ENCODE measurements at regions not wholly inside any gene's neighbourhood (a gene's known extent, or its start where the extent isn't known, plus 50 kb on each side); places are given as distances from the start of the nearest gene placed in this dataset.

GRCh38 chr7:93736668-93737369, 153.7 kb downstream of the TFPI2 start:
- in situ Hi-C loops (cut with MboI; ENCODE audit: low sequenced_read_pairs, unreplicated experiment): no loop called here
- TF ChIP-seq, protein P1, sequence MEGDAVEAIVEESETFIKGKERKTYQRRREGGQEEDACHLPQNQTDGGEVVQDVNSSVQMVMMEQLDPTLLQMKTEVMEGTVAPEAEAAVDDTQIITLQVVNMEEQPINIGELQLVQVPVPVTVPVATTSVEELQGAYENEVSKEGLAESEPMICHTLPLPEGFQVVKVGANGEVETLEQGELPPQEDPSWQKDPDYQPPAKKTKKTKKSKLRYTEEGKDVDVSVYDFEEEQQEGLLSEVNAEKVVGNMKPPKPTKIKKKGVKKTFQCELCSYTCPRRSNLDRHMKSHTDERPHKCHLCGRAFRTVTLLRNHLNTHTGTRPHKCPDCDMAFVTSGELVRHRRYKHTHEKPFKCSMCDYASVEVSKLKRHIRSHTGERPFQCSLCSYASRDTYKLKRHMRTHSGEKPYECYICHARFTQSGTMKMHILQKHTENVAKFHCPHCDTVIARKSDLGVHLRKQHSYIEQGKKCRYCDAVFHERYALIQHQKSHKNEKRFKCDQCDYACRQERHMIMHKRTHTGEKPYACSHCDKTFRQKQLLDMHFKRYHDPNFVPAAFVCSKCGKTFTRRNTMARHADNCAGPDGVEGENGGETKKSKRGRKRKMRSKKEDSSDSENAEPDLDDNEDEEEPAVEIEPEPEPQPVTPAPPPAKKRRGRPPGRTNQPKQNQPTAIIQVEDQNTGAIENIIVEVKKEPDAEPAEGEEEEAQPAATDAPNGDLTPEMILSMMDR (IDR thresholded peaks at IDR 0.05; ENCODE audit: borderline replicate concordance, control extremely low read depth, extremely low read depth, insufficient read depth, missing control alignments): no peak
- DNase-seq (ENCODE audit: low spot score): no peak

- in situ Hi-C loops (cut with MboI; ENCODE audit: low sequenced_read_pairs, unreplicated experiment): no loop called here
- TF ChIP-seq, protein P1 (IDR thresholded peaks at IDR 0.05; ENCODE audit: borderline replicate concordance, control extremely low read depth, extremely low read depth, insufficient read depth, missing control alignments): no peak
- DNase-seq (ENCODE audit: low spot score): no peak
These were observed 153.8 kb upstream of the CALCR start for GRCh38 chr7:93728292-93728691.

- in situ Hi-C loops (cut with MboI; ENCODE audit: low sequenced_read_pairs, unreplicated experiment): no loop called here
- DNase-seq (ENCODE audit: low spot score): no peak
- TF ChIP-seq, protein P1 (IDR thresholded peaks at IDR 0.05; ENCODE audit: borderline replicate concordance, control extremely low read depth, extremely low read depth, insufficient read depth, missing control alignments): no peak
These were observed 151.4 kb upstream of the CALCR start for GRCh38 chr7:93725954-93726353.

- TF ChIP-seq, protein P1 (IDR thresholded peaks at IDR 0.05; ENCODE audit: borderline replicate concordance, control extremely low read depth, extremely low read depth, insufficient read depth, missing control alignments): no peak
- no peak for DNase-seq (ENCODE audit: low spot score)
- in situ Hi-C loops (cut with MboI; ENCODE audit: low sequenced_read_pairs, unreplicated experiment): no loop called here
These were observed 149.1 kb upstream of the CALCR start for GRCh38 chr7:93723424-93724124.

- TF ChIP-seq, protein P1 (IDR thresholded peaks at IDR 0.05; ENCODE audit: borderline replicate concordance, control extremely low read depth, extremely low read depth, insufficient read depth, missing control alignments): no peak
- in situ Hi-C loops (cut with MboI; ENCODE audit: low sequenced_read_pairs, unreplicated experiment): no loop called here
- DNase-seq (ENCODE audit: low spot score): no peak
These were observed 145.6 kb upstream of the CALCR start for GRCh38 chr7:93720106-93720505.

GRCh38 chr7:93719546-93719945, 145.0 kb upstream of the CALCR start:
- DNase-seq (ENCODE audit: low spot score): no peak
- TF ChIP-seq, protein P1 (IDR thresholded peaks at IDR 0.05; ENCODE audit: borderline replicate concordance, control extremely low read depth, extremely low read depth, insufficient read depth, missing control alignments): no peak
- in situ Hi-C loops (cut with MboI; ENCODE audit: low sequenced_read_pairs, unreplicated experiment): no loop called here

All from GM13976 (cell line).